Esophagus squamous epithelium (tissue), 5 donors: ENCODE measurements at regions not wholly inside any gene's neighbourhood (a gene's known extent, or its start where the extent isn't known, plus 50 kb on each side); places are given as distances from the start of the nearest gene placed in this dataset.

Experiments used
- DNase-seq: peaks from one replicate; lab custom pipeline; 2025; lab: John Stamatoyannopoulos, UW
- H3K27ac ChIP-seq, 4 donors: fragments of 200-600 bp; sonication (generic); one replicate each; pipeline ENCODE4 v1.5.1; 2016 to 2019; ENCODE audit warnings: mild to moderate bottlenecking in 1 of 4
- H3K27me3 ChIP-seq, 4 donors: fragments of 200-600 bp; sonication (generic); 1 replicate in 3 of 4; 2 replicates in 1 of 4; pipeline versions ENCODE4 v1.5.1 to v1.6.0; 2017 to 2021; ENCODE audit warnings: antibody characterized with exemption in 1 of 4
- H3K36me3 ChIP-seq, 3 donors: fragments of 200-600 bp; sonication (generic); one replicate each; pipeline ENCODE4 v1.5.1; 2016 to 2019
- H3K4me1 ChIP-seq, 3 donors: fragments of 200-600 bp; sonication (generic); one replicate each; pipeline ENCODE4 v1.5.1; 2017 to 2019
- H3K4me3 ChIP-seq, 4 donors: fragments of 200-600 bp; sonication (generic); 1 replicate in 3 of 4; 2 replicates in 1 of 4; pipeline ENCODE4 v1.5.1; 2016 to 2019; ENCODE audit warnings: mild to moderate bottlenecking in 2 of 4, moderate library complexity in 1 of 4
- H3K9me3 ChIP-seq, 3 donors: fragments of 200-600 bp; sonication (generic); one replicate each; pipeline ENCODE4 v1.5.1; 2016 to 2019
- CTCF ChIP-seq, 6 experiments: fragments of 450-650 bp in 4 of 6; fragments of 200-600 bp in 2 of 6; sonication (generic) in 2 of 6; IDR thresholded peaks; one replicate each; pipeline ENCODE4 v1.5.1; 2016 to 2019; ENCODE audit warnings: antibody characterized with exemption in 6 of 6, mild to moderate bottlenecking in 4 of 6, moderate library complexity in 4 of 6
- POLR2A ChIP-seq, 4 donors: fragments of 450-650 bp; IDR thresholded peaks; one replicate each; pipeline ENCODE4 v1.6.1; 2017; ENCODE audit warnings: antibody characterized with exemption in 4 of 4, mild to moderate bottlenecking in 4 of 4, moderate library complexity in 3 of 4
- WGBS, 2 donors: methylation state at CpG; one replicate each; pipeline ENCODE4 v1.1.5; 2018; 5-methylcytosine and 5-hydroxymethylcytosine counted together
- intact Hi-C: fragments of 100-400 bp; cut with DNase I; formaldehyde crosslinking; loops from one replicate; pipeline ENCODE4 v1.15.0; 2022
- donor health status: DM: yes; HTN: yes; CAD: no.

GRCh38 chr19:29267701-29268100 is 54.8 kb upstream of the UQCRFS1 start:
- H3K27me3 ChIP-seq: peaks cover 0 to 63% (median 0%) of the 10 kb centered on the region in 4 donors
- no peaks in the 10 kb centered on the region for H3K36me3 ChIP-seq
- peaks cover 0 to 7% (median 0%) of the 10 kb centered on the region in 3 donors for H3K4me1 ChIP-seq
- no peak for TF ChIP-seq CTCF (IDR thresholded peaks at IDR 0.05)
- TF ChIP-seq POLR2A (IDR thresholded peaks at IDR 0.05): no peak
- no peak overlapping the region for H3K4me3 ChIP-seq
- no peak for DNase-seq
- intact Hi-C loops: no loop called here
- WGBS, 2 donors: 75 to 76% methylated on average over 8 of the region's 8 CpGs
- no peak overlapping the region for H3K27ac ChIP-seq
- H3K9me3 ChIP-seq: no peaks in the 10 kb centered on the region

GRCh38 chr19:29268103-29268502 is 55.2 kb upstream of the UQCRFS1 start:
- no peak overlapping the region for H3K4me3 ChIP-seq
- H3K27ac ChIP-seq: no peak overlapping the region
- peaks cover 0 to 7% (median 0%) of the 10 kb centered on the region in 3 donors for H3K4me1 ChIP-seq
- no peaks in the 10 kb centered on the region for H3K9me3 ChIP-seq
- WGBS, 2 donors: 80 to 85% methylated on average over 5 to 13 of the region's 17 CpGs
- no peak for DNase-seq
- H3K27me3 ChIP-seq: peaks cover 0 to 59% (median 0%) of the 10 kb centered on the region in 4 donors
- intact Hi-C loops: no loop called here
- no peaks in the 10 kb centered on the region for H3K36me3 ChIP-seq
- TF ChIP-seq CTCF (IDR thresholded peaks at IDR 0.05) (no peak), POLR2A (IDR thresholded peaks at IDR 0.05) (no peak)

- no peak for DNase-seq
- H3K27ac ChIP-seq: no peak overlapping the region
- no peak overlapping the region for H3K4me3 ChIP-seq
- H3K9me3 ChIP-seq: no peaks in the 10 kb centered on the region
- H3K4me1 ChIP-seq: peaks cover 0 to 7% (median 0%) of the 10 kb centered on the region in 3 donors
- H3K36me3 ChIP-seq: no peaks in the 10 kb centered on the region
- H3K27me3 ChIP-seq: peaks cover 0 to 52% (median 0%) of the 10 kb centered on the region in 4 donors
- TF ChIP-seq CTCF (IDR thresholded peaks at IDR 0.05) (no peak), POLR2A (IDR thresholded peaks at IDR 0.05) (no peak)
- 37 to 42% methylated on average over 9 to 13 of the region's 25 CpGs for whole genome bisulfite sequencing, 2 donors
- intact Hi-C loops: no loop called here
Measured at GRCh38 chr19:29268721-29269393, 55.9 kb upstream of the UQCRFS1 start.

- TF ChIP-seq POLR2A (IDR thresholded peaks at IDR 0.05) (no peak), CTCF (IDR thresholded peaks at IDR 0.05) (no peak)
- H3K27ac ChIP-seq: no peak overlapping the region
- H3K36me3 ChIP-seq: no peaks in the 10 kb centered on the region
- no peaks in the 10 kb centered on the region for H3K9me3 ChIP-seq
- 50 to 72% methylated on average over 1 to 2 of the region's 12 CpGs for WGBS, 2 donors
- intact Hi-C loops: no loop called here
- DNase-seq: no peak
- peaks cover 0 to 7% (median 0%) of the 10 kb centered on the region in 3 donors for H3K4me1 ChIP-seq
- peaks cover 0 to 52% (median 0%) of the 10 kb centered on the region in 4 donors for H3K27me3 ChIP-seq
- H3K4me3 ChIP-seq: no peak overlapping the region
Measured at GRCh38 chr19:29269641-29270040, 56.7 kb upstream of the UQCRFS1 start.

GRCh38 chr19:29271341-29271740 is 58.4 kb upstream of the UQCRFS1 start:
- H3K4me3 ChIP-seq: no peak overlapping the region
- no peak for DNase-seq
- H3K27me3 ChIP-seq: peaks cover 0 to 51% (median 0%) of the 10 kb centered on the region in 4 donors
- peaks cover 0 to 7% (median 0%) of the 10 kb centered on the region in 3 donors for H3K4me1 ChIP-seq
- no peaks in the 10 kb centered on the region for H3K36me3 ChIP-seq
- intact Hi-C loops: no loop called here
- TF ChIP-seq CTCF (IDR thresholded peaks at IDR 0.05): no peak
- TF ChIP-seq POLR2A (IDR thresholded peaks at IDR 0.05): no peak
- no peak overlapping the region for H3K27ac ChIP-seq
- 74% methylated on average over 3 of the region's 3 CpGs; no CpG with 5 or more reads in 1 of the 2 donors for whole genome bisulfite sequencing, 2 donors
- H3K9me3 ChIP-seq: no peaks in the 10 kb centered on the region
